ENCODE measurements at regions not wholly inside any gene's neighbourhood (a gene's known extent, or its start where the extent isn't known, plus 50 kb on each side); places are given as distances from the start of the nearest gene placed in this dataset.

- TF ChIP-seq CTCF (conservative IDR thresholded peaks at IDR 0.05; ENCODE audit: low read depth, low read length) (peak; percentile 72), EZH2 (IDR thresholded peaks at IDR 0.05; ENCODE audit: borderline replicate concordance, low read depth, low read length, poor library complexity, severe bottlenecking) (no peak)
Measured at GRCh38 chr6:131519670-131520436, 53.2 kb upstream of the ARG1 start.

Data from A673 (cell line).